HepG2 (cell line): ENCODE measurements at regions not wholly inside any gene's neighbourhood (a gene's known extent, or its start where the extent isn't known, plus 50 kb on each side); places are given as distances from the start of the nearest gene placed in this dataset.

Experiments
- ATAC-seq: fragments of 200-7000 bp; cut with Tn5 transposase; 3 replicates; pipeline ENCODE4 v1.9.1; 2020; ENCODE audit warnings: mild to moderate bottlenecking, moderate library complexity
- BruUV-seq: library from RNA; stranded (reverse); fragments of 400-500 nt; replicated peaks from 2 replicates; lab custom pipeline; 2021; lab: Mats Ljungman, UMichigan
- CTCF ChIA-PET: fragments of 300-600 bp; formaldehyde crosslinking; extraction: SDS; loops from one replicate; lab custom pipeline; 2021; ENCODE audit warnings: low total read pairs, inconsistent platforms, low intra/inter-chr PET ratio; lab: Yijun Ruan, JAX
- POLR2A ChIA-PET: fragments of 350-600 bp; sonication (Branson Sonifier 250); formaldehyde crosslinking; loops from one replicate; lab custom pipeline; 2020; ENCODE audit warnings: antibody characterized with exemption, inconsistent platforms; lab: Yijun Ruan, JAX
- DNase-seq: peaks from one replicate; pipeline ENCODE4 v3.0.0-alpha.2; 2015; ENCODE audit warnings: low spot score
- FAIRE-seq: peaks from 3 replicates; lab custom pipeline; 2011; peaks lifted over from hg19 to GRCh38; lab: Jason Lieb, UNC
- H2AFZ ChIP-seq: one replicate; pipeline ENCODE4 v1.6.1; 2011; ENCODE audit warnings: low read length, inconsistent platforms
- H3K27ac ChIP-seq: fragments of 300-600 bp; 3 replicates; pipeline ENCODE4 v1.8.0; 2011; ENCODE audit warnings: mixed run types, mild to moderate bottlenecking, mixed read lengths, low read length, inconsistent platforms; ENCODE audit not compliant: insufficient read depth; ENCODE audit errors: extremely low read length
- H3K27me3 ChIP-seq, 2 experiments: fragments of 200-600 bp in 1 of 2; 2 replicates in 1 of 2; 3 replicates in 1 of 2; pipeline versions ENCODE4 v1.6.0 to v1.8.0; 2011; ENCODE audit warnings: low read length in 2 of 2, mild to moderate bottlenecking in 2 of 2, moderate library complexity in 2 of 2, inconsistent platforms in 1 of 2; ENCODE audit not compliant: insufficient read depth in 2 of 2, control insufficient read depth in 1 of 2
- H3K36me3 ChIP-seq, 2 experiments: fragments of 200-600 bp in 1 of 2; replicated peaks in 1 of 2; 2 replicates in 1 of 2; 3 replicates in 1 of 2; pipeline versions ENCODE4 v1.5.1 to v1.8.0; 2011; ENCODE audit warnings: low read length in 2 of 2, inconsistent platforms in 1 of 2; ENCODE audit not compliant: insufficient read depth in 2 of 2, control insufficient read depth in 1 of 2
- H3K4me1 ChIP-seq: 2 replicates; pipeline ENCODE4 v1.5.1; 2012; ENCODE audit warnings: low read length, inconsistent platforms; ENCODE audit not compliant: insufficient read depth
- H3K4me2 ChIP-seq: 2 replicates; pipeline ENCODE4 v1.6.0; 2011; ENCODE audit warnings: low read depth, low read length, inconsistent platforms
- H3K4me3 ChIP-seq, 3 experiments: fragments of 200-600 bp in 1 of 3; sonication (generic), shearing (Covaris generic) in 1 of 3; replicated peaks in 1 of 3; 2 replicates each; pipeline ENCODE4 v1.5.1; 2011 to 2016; ENCODE audit warnings: low read length in 3 of 3, inconsistent platforms in 2 of 3, low read depth in 2 of 3, mild to moderate bottlenecking in 2 of 3, control low read depth in 1 of 3, mixed read lengths in 1 of 3; ENCODE audit not compliant: insufficient read depth in 1 of 3
- H3K79me2 ChIP-seq: one replicate; pipeline ENCODE4 v1.6.1; 2011; ENCODE audit warnings: low read length, inconsistent platforms; ENCODE audit not compliant: insufficient read depth
- H3K9ac ChIP-seq: 2 replicates; pipeline ENCODE4 v1.6.0; 2011; ENCODE audit warnings: mild to moderate bottlenecking, low read depth, low read length, inconsistent platforms; ENCODE audit not compliant: insufficient read depth
- H3K9me3 ChIP-seq: 2 replicates; pipeline ENCODE4 v1.5.1; 2012; ENCODE audit warnings: mild to moderate bottlenecking, low read length
- H4K20me1 ChIP-seq: 2 replicates; pipeline ENCODE4 v1.6.0; 2011; ENCODE audit warnings: inconsistent platforms, mild to moderate bottlenecking, low read length, moderate library complexity; ENCODE audit not compliant: insufficient read depth
- CREM ChIP-seq, 2 experiments: sonication (generic) in 1 of 2; formaldehyde crosslinking in 1 of 2; IDR thresholded peaks; 2 replicates each; pipeline versions ENCODE4 v1.4.0 to v1.6.1; 2016 to 2020; ENCODE audit warnings: antibody characterized with exemption in 1 of 2, mild to moderate bottlenecking in 1 of 2, missing genetic modification reagents in 1 of 2
- FOSL2 ChIP-seq: sonication (generic); formaldehyde crosslinking; IDR thresholded peaks from 2 replicates; pipeline ENCODE4 v1.4.0; 2020; ENCODE audit warnings: missing genetic modification reagents
- HHEX ChIP-seq: IDR thresholded peaks from 2 replicates; pipeline ENCODE4 v1.6.1; 2016; ENCODE audit warnings: control low read depth
- JUN ChIP-seq: sonication (generic); formaldehyde crosslinking; IDR thresholded peaks from 2 replicates; pipeline ENCODE4 v1.4.0; 2020; ENCODE audit warnings: mild to moderate bottlenecking, missing genetic modification reagents
- KAT7 ChIP-seq: IDR thresholded peaks from 2 replicates; pipeline ENCODE4 v1.6.1; 2018; ENCODE audit warnings: borderline replicate concordance, missing compliant biosample characterization
- KLF13 ChIP-seq: sonication (generic); formaldehyde crosslinking; IDR thresholded peaks from 2 replicates; pipeline ENCODE4 v1.4.0; 2020; ENCODE audit warnings: mild to moderate bottlenecking, missing genetic modification reagents
- MAF1 ChIP-seq: sonication (generic); formaldehyde crosslinking; IDR thresholded peaks from 2 replicates; pipeline ENCODE4 v1.5.0; 2020; ENCODE audit warnings: missing genetic modification reagents, borderline replicate concordance
- MAZ ChIP-seq, 2 experiments: sonication (generic) in 1 of 2; formaldehyde crosslinking in 1 of 2; IDR thresholded peaks; 2 replicates each; pipeline versions ENCODE4 v1.5.0 to v1.6.1; 2012 to 2020; ENCODE audit warnings: low read depth in 2 of 2, mild to moderate bottlenecking in 2 of 2, borderline replicate concordance in 1 of 2, improper control_type of control experiment in 1 of 2, low read length in 1 of 2, missing genetic modification reagents in 1 of 2, moderate library complexity in 1 of 2
- MYC ChIP-seq: sonication (generic); formaldehyde crosslinking; IDR thresholded peaks from 2 replicates; pipeline ENCODE4 v1.9.0; 2021; ENCODE audit warnings: missing genetic modification reagents, borderline replicate concordance
- SETDB1 ChIP-seq: sonication (generic); formaldehyde crosslinking; IDR thresholded peaks from 2 replicates; pipeline ENCODE4 v1.5.1; 2020; ENCODE audit warnings: missing genetic modification reagents, mild to moderate bottlenecking, borderline replicate concordance
- ZBTB49 ChIP-seq: sonication (generic); formaldehyde crosslinking; IDR thresholded peaks from 2 replicates; pipeline ENCODE4 v1.4.0; 2020; ENCODE audit warnings: missing genetic modification reagents, borderline replicate concordance
- ZFP82 ChIP-seq: sonication (generic); formaldehyde crosslinking; IDR thresholded peaks from 2 replicates; pipeline ENCODE4 v1.5.1; 2020; ENCODE audit warnings: mild to moderate bottlenecking, missing genetic modification reagents, borderline replicate concordance
- ZFP90 ChIP-seq: sonication (generic); formaldehyde crosslinking; IDR thresholded peaks from 2 replicates; pipeline ENCODE4 v1.8.0; 2022; ENCODE audit warnings: missing genetic modification reagents, mild to moderate bottlenecking, inconsistent platforms, borderline replicate concordance
- ZNF552 ChIP-seq: sonication (generic); formaldehyde crosslinking; IDR thresholded peaks from 2 replicates; pipeline ENCODE4 v1.9.0; 2022; ENCODE audit warnings: missing genetic modification reagents, mild to moderate bottlenecking, borderline replicate concordance
- ZNF572 ChIP-seq: sonication (generic); formaldehyde crosslinking; IDR thresholded peaks from 2 replicates; pipeline ENCODE4 v1.5.1; 2020; ENCODE audit warnings: mild to moderate bottlenecking, missing genetic modification reagents
- ZNF597 ChIP-seq: sonication (generic); formaldehyde crosslinking; IDR thresholded peaks from 2 replicates; pipeline ENCODE4 v1.5.0; 2020; ENCODE audit warnings: missing genetic modification reagents
- ZNF672 ChIP-seq: sonication (generic); formaldehyde crosslinking; IDR thresholded peaks from 2 replicates; pipeline ENCODE4 v1.8.1; 2022; ENCODE audit warnings: missing genetic modification reagents
- WGBS: methylation state at CpG from one replicate; pipeline ENCODE4 v1.1.6; 2017; ENCODE audit warnings: low lambda C conversion rate; 5-methylcytosine and 5-hydroxymethylcytosine counted together
- in situ Hi-C: cut with HindIII; loops from 2 replicates; pipeline ENCODE4 v1.10.0; 2017; ENCODE audit warnings: low pct_unique_long_range_greater_than_20kb; ENCODE audit not compliant: extremely low pct_ligation_motif_present
- intact Hi-C: fragments of 100-400 bp; cut with micrococcal nuclease; formaldehyde crosslinking; loops from one replicate; pipeline ENCODE4 v1.10.0; 2022; ENCODE audit not compliant: unreplicated experiment

- Histone ChIP-seq H3K79me2 (no peaks in the 10 kb centered on the region), H3K27ac (no peak overlapping the region), H4K20me1 (no peaks in the 10 kb centered on the region), H3K9me3 (no peaks in the 10 kb centered on the region), H2AFZ (no peak overlapping the region), H3K27me3 (peaks cover 0 to 6% of the 10 kb centered on the region in 2 experiments; a peak in 1 of 5 replicates), H3K9ac (no peak overlapping the region), H3K4me1 (no peaks in the 10 kb centered on the region), H3K4me2 (no peak overlapping the region), H3K4me3 (no peak overlapping the region), H3K36me3 (no peaks in the 10 kb centered on the region)
- ChIA-PET POLR2A (no interaction called here), CTCF (no interaction called here)
- no peak for ATAC-seq
- no TSS peak for BruUV-seq
- TF ChIP-seq ZBTB49 (CRISPR knock-in tag) (no peak), ZNF572 (CRISPR knock-in tag) (no peak), KAT7 (CRISPR knock-in tag) (no peak), ZNF672 (CRISPR knock-in tag) (no peak), JUN (no peak), KLF13 (CRISPR knock-in tag) (no peak), ZNF552 (CRISPR knock-in tag) (no peak), FOSL2 (no peak), CREM (IDR thresholded peaks at IDR 0.05) (no peak), CREM (CRISPR knock-in tag; IDR thresholded peaks at IDR 0.05) (no peak), MAZ (IDR thresholded peaks at IDR 0.05; ENCODE audit: borderline replicate concordance, low read depth, low read length) (no peak), MAZ (CRISPR knock-in tag; IDR thresholded peaks at IDR 0.05; ENCODE audit: low read depth) (no peak), ZFP82 (no peak), MYC (CRISPR knock-in tag) (no peak), HHEX (CRISPR knock-in tag) (no peak), ZFP90 (CRISPR knock-in tag) (no peak), ZNF597 (CRISPR knock-in tag) (no peak), SETDB1 (CRISPR knock-in tag) (no peak), MAF1 (CRISPR knock-in tag) (no peak)
- FAIRE-seq: no peak
- in situ Hi-C loops: no loop called here
- WGBS: 58% methylated on average over 5 of the region's 5 CpGs
- intact Hi-C loops: no loop called here
- no peak for DNase-seq
These were observed 99.3 kb upstream of the ZNF366 start for GRCh38 chr5:72606525-72606924.
